ENCODE measurements at regions not wholly inside any gene's neighbourhood (a gene's known extent, or its start where the extent isn't known, plus 50 kb on each side); places are given as distances from the start of the nearest gene placed in this dataset.

- Histone ChIP-seq H3K9me2 (replicated peaks; ENCODE audit: low read length) (no peaks in the 10 kb centered on the region), H3K9me3 (ENCODE audit: low read length) (no peaks in the 10 kb centered on the region), H3K27me3 (ENCODE audit: low read length) (no peaks in the 10 kb centered on the region), H3K27ac (ENCODE audit: low read length) (no peak overlapping the region), H3K4me2 (ENCODE audit: low read length) (no peak overlapping the region), H3K79me2 (ENCODE audit: low read length) (no peaks in the 10 kb centered on the region), H3F3A (ENCODE audit: low read length, unreplicated experiment) (peaks cover 4% of the 10 kb centered on the region), H3K4me3 (ENCODE audit: low read length) (no peak overlapping the region), H3K36me3 (ENCODE audit: low read depth, low read length) (no peaks in the 10 kb centered on the region), H2AFZ (ENCODE audit: low read length) (no peak overlapping the region), H4K20me1 (ENCODE audit: low read length) (no peaks in the 10 kb centered on the region), H3K4me1 (ENCODE audit: insufficient read depth, low read length) (peaks cover 9% of the 10 kb centered on the region), H3K9ac (ENCODE audit: low read length) (no peak overlapping the region)
- ChIA-PET POLR2A (ENCODE audit: unreplicated experiment) (no interaction called here), CTCF (no interaction called here)
- intact Hi-C loops (cut with micrococcal nuclease), result no loop called here
- BruUV-seq (replicated peaks), result no TSS peak
- TF ChIP-seq EZH2 (IDR thresholded peaks at IDR 0.05; ENCODE audit: low read length, unreplicated experiment) (no peak), CTCF (conservative IDR thresholded peaks at IDR 0.05; ENCODE audit: low read depth, low read length) (no peak), EZH2phosphoT487 (IDR thresholded peaks at IDR 0.05; ENCODE audit: borderline replicate concordance, low read length) (no peak)
- ATAC-seq (no peak), DNase-seq (no peak)
Observed at GRCh38 chr3:177781686-177782161, 584.4 kb upstream of the TBL1XR1 start.

GRCh38 chr3:177783338-177783737 is 586.1 kb upstream of the TBL1XR1 start:
- H3K79me2 ChIP-seq (ENCODE audit: low read length), result no peaks in the 10 kb centered on the region
- no peaks in the 10 kb centered on the region for H3F3A ChIP-seq (ENCODE audit: low read length, unreplicated experiment)
- ATAC-seq (no peak), DNase-seq (no peak)
- H3K36me3 ChIP-seq (ENCODE audit: low read depth, low read length), result no peaks in the 10 kb centered on the region
- H3K9me3 ChIP-seq (ENCODE audit: low read length), result no peaks in the 10 kb centered on the region
- H2AFZ ChIP-seq (ENCODE audit: low read length), result no peak overlapping the region
- H3K4me2 ChIP-seq (ENCODE audit: low read length), result no peak overlapping the region
- CTCF ChIA-PET, result no interaction called here
- TF ChIP-seq EZH2 (IDR thresholded peaks at IDR 0.05; ENCODE audit: low read length, unreplicated experiment), result no peak
- no peak for TF ChIP-seq CTCF (conservative IDR thresholded peaks at IDR 0.05; ENCODE audit: low read depth, low read length)
- no peak for TF ChIP-seq EZH2phosphoT487 (IDR thresholded peaks at IDR 0.05; ENCODE audit: borderline replicate concordance, low read length)
- intact Hi-C loops (cut with micrococcal nuclease), result no loop called here
- no peaks in the 10 kb centered on the region for H4K20me1 ChIP-seq (ENCODE audit: low read length)
- H3K27ac ChIP-seq (ENCODE audit: low read length), result no peak overlapping the region
- POLR2A ChIA-PET (ENCODE audit: unreplicated experiment), result no interaction called here
- H3K9ac ChIP-seq (ENCODE audit: low read length), result no peak overlapping the region
- H3K27me3 ChIP-seq (ENCODE audit: low read length), result no peaks in the 10 kb centered on the region
- no peaks in the 10 kb centered on the region for H3K9me2 ChIP-seq (replicated peaks; ENCODE audit: low read length)
- BruUV-seq (replicated peaks), result no TSS peak
- no peaks in the 10 kb centered on the region for H3K4me1 ChIP-seq (ENCODE audit: insufficient read depth, low read length)
- no peak overlapping the region for H3K4me3 ChIP-seq (ENCODE audit: low read length)

GRCh38 chr3:177783767-177784166 is 586.5 kb upstream of the TBL1XR1 start:
- Histone ChIP-seq H3K4me1 (ENCODE audit: insufficient read depth, low read length) (no peaks in the 10 kb centered on the region), H3K79me2 (ENCODE audit: low read length) (no peaks in the 10 kb centered on the region), H3K9me3 (ENCODE audit: low read length) (no peaks in the 10 kb centered on the region), H3K9ac (ENCODE audit: low read length) (no peak overlapping the region), H3K27ac (ENCODE audit: low read length) (no peak overlapping the region), H3F3A (ENCODE audit: low read length, unreplicated experiment) (no peaks in the 10 kb centered on the region), H3K27me3 (ENCODE audit: low read length) (no peaks in the 10 kb centered on the region), H3K9me2 (replicated peaks; ENCODE audit: low read length) (no peaks in the 10 kb centered on the region), H3K36me3 (ENCODE audit: low read depth, low read length) (no peaks in the 10 kb centered on the region), H3K4me3 (ENCODE audit: low read length) (no peak overlapping the region), H3K4me2 (ENCODE audit: low read length) (no peak overlapping the region), H2AFZ (ENCODE audit: low read length) (no peak overlapping the region), H4K20me1 (ENCODE audit: low read length) (no peaks in the 10 kb centered on the region)
- no peak for TF ChIP-seq EZH2 (IDR thresholded peaks at IDR 0.05; ENCODE audit: low read length, unreplicated experiment)
- no peak for TF ChIP-seq CTCF (conservative IDR thresholded peaks at IDR 0.05; ENCODE audit: low read depth, low read length)
- DNase-seq (no peak), ATAC-seq (no peak)
- intact Hi-C loops (cut with micrococcal nuclease), result no loop called here
- POLR2A ChIA-PET (ENCODE audit: unreplicated experiment), result no interaction called here
- CTCF ChIA-PET, result no interaction called here
- BruUV-seq (replicated peaks), result no TSS peak

All from PC-3 (cell line).